Hematopoietic multipotent progenitor cell treated with erythropoietin and hydrocortisone succinate and interleukin-3 and kit ligand, for 8 days (in vitro differentiated cells): ENCODE measurements at regions not wholly inside any gene's neighbourhood (a gene's known extent, or its start where the extent isn't known, plus 50 kb on each side); places are given as distances from the start of the nearest gene placed in this dataset.
"Not testable (repeated sequence)": the region's sequence is repeated elsewhere in the genome, so short reads cannot be mapped to it uniquely, and the experiment has no call there.

ENCODE experiments used
- DNase-seq: peaks from one replicate; pipeline ENCODE4 v3.0.0-alpha.2; 2015

- DNase-seq: no peak
Measured at GRCh38 chr2:175872721-175873120, 129.3 kb downstream of the LNPK start.

- no peak for DNase-seq
Measured at GRCh38 chr2:175872005-175872348, 130.1 kb downstream of the LNPK start.

- DNase-seq: no peak
Measured at GRCh38 chr2:175871331-175872004, 130.6 kb downstream of the LNPK start.

GRCh38 chr2:175865716-175866115 lies 136.4 kb downstream of the LNPK start:
- DNase-seq: no peak

- DNase-seq: no peak
Measured at GRCh38 chr2:175864137-175864850, 137.8 kb downstream of the LNPK start.

- DNase-seq: no peak
Measured at GRCh38 chr2:175861958-175862357, 140.1 kb downstream of the LNPK start.

- DNase-seq: no peak
Measured at GRCh38 chr2:175855794-175856453, 146.1 kb downstream of the LNPK start.

- no peak for DNase-seq
Measured at GRCh38 chr2:175855236-175855635, 146.8 kb downstream of the LNPK start.

GRCh38 chr2:175854665-175855064 lies 147.4 kb downstream of the LNPK start:
- DNase-seq: no peak

- DNase-seq: no peak
Measured at GRCh38 chr2:175854129-175854528, 147.9 kb downstream of the LNPK start.

- no peak for DNase-seq
Measured at GRCh38 chr2:175853616-175853890, 148.5 kb downstream of the LNPK start.

GRCh38 chr2:175852879-175853615 lies 149.0 kb downstream of the LNPK start:
- no peak for DNase-seq

GRCh38 chr2:175847128-175847527 lies 154.9 kb downstream of the LNPK start:
- no peak for DNase-seq

GRCh38 chr2:175844169-175844568 lies 157.9 kb downstream of the LNPK start:
- DNase-seq: no peak

- no peak for DNase-seq
Measured at GRCh38 chr2:175843625-175844024, 158.4 kb downstream of the LNPK start.

GRCh38 chr2:175842996-175843395 lies 159.1 kb downstream of the LNPK start:
- DNase-seq: no peak

GRCh38 chr2:175840765-175841164 lies 161.3 kb downstream of the LNPK start:
- not testable (repeated sequence) for DNase-seq

GRCh38 chr2:175840256-175840655 lies 161.8 kb downstream of the LNPK start:
- DNase-seq: no peak

GRCh38 chr2:175838979-175839378 lies 163.1 kb downstream of the LNPK start:
- DNase-seq: no peak

GRCh38 chr2:175837046-175837445 lies 165.0 kb downstream of the LNPK start:
- no peak for DNase-seq

- DNase-seq: no peak
Measured at GRCh38 chr2:175836361-175836760, 165.7 kb downstream of the LNPK start.

GRCh38 chr2:175834477-175834876 lies 167.6 kb downstream of the LNPK start:
- DNase-seq: no peak

GRCh38 chr2:175832866-175833265 lies 169.2 kb downstream of the LNPK start:
- DNase-seq: no peak

- DNase-seq: no peak
Measured at GRCh38 chr2:175829741-175830140, 172.3 kb downstream of the LNPK start.
